HG03103 (cell line): ENCODE measurements at regions not wholly inside any gene's neighbourhood (a gene's known extent, or its start where the extent isn't known, plus 50 kb on each side); places are given as distances from the start of the nearest gene placed in this dataset.

Experiments
- ATAC-seq: cut with Tn5 transposase; IDR thresholded peaks from one replicate; pipeline ENCODE4 v1.9.1; 2021; ENCODE audit warnings: low read depth; ENCODE audit not compliant: unreplicated experiment

DNA sequence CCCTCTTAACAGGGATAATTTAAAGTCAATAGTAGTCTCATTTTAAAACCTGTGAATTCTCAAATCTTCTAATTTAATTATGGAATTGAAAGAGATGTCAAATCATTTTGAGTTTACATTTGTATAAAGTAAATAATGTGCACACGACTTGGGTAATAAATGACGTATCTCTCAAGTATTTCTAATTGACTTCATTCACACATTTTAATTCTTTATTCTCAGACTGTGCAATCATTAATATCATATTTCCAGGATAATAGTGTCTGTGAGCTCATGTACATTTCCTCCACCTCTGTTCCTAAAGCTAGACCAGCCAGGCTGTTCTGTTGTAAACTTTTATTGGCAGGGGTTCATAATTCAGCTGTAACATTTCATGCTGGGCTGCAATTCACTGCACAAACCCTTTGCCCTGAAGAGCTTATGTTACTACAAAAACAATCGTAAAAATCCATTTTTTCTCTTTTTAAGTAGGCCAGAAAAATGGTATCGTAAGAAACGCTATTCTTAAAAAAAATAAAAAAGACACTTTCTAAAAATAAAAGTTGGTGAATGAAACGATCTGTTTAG lies 1103.1 kb upstream of the TENM3 start:
- no peak for ATAC-seq

DNA sequence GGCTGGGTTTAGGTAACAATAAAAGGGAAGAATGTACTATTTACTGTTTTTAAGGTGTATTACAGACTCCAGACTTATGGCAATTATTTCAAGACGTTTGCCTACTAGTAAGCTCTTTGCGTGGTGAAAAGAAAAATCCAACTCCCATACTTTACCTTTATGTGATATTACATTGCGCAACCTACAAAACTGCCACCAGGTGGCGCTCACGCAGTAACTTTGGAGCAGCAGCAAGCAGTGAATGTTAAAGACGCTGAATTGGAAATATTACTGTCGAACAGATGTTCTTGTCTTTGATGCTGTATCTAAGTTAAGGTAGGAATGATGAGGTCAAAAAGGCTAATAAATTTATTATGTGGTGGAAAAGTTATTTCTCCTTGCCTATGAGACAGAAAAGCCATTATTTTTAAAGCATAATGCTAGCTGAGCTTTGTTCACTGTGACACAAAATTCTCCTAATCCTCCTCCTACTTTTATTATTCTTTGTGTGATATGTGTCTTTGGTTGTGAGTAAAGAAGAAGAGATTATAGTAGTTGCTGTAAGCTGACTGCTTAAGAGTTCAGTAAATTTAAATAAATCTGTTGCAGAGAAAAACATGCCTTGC lies 1099.8 kb upstream of the TENM3 start:
- peak; percentile 90 for ATAC-seq

DNA sequence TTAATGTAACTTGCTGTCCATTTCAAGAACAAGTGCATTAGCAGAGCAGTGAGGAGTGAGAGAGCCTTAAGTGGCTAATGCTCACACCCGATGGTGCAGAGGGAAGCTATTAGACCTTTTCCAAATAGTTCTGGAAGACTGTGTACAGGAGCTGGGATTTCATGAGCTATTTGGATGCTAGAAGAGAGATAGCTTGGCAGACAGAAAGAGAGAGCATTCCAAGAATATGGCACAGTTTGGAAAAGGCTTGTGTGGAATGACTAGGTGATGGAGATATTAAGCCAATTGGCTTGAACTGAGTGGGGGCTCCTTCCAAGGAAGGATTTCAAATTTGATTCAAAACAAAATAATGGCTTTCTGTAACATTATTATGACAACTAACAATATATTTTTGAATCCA lies 1097.2 kb upstream of the TENM3 start:
- no peak for ATAC-seq

DNA sequence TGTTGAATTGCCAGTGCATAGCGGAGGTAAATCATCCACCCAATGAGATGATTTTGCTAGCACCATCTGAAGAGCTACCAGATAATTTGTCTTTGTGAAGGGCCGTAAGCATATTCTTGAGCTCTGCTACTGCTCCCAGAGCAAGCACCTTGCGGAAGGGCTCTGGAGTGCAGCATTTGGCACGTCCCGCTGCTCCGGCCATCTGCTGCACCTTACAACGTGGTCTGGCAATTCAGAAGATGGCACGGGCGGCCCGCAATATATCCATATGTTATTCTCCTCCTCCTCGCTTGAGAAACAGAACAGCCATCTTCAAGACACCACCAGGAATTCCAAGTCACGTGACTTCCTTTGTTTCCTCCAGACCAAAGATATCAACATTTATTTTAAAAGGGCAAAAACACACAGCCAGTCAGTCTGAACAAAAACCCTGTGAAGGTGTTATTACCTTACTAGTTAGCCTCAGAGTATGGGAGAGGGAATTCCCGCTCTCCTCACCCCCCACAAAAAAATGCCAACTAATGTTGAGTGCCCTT lies 1095.7 kb upstream of the TENM3 start:
- ATAC-seq: no peak

DNA sequence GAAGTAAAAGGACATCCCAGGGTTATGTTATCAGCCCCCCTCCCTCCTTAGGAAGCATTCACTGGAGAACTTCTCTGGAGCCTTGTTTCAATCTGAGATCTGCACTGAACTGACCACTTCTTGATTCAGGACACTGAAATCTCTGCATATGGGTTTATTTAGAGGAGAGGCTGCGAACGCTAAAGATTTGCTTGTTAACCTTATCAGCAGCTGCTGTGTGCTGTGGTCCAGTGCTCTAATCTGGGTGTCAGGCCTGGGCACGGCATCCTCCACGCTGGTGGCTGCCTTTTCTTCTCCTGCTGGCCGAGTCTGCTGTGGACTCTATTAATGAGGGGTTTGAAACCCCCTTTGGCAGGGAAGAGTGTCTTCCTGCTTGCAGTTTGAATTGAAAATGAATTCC lies 1094.7 kb upstream of the TENM3 start:
- no peak for ATAC-seq

DNA sequence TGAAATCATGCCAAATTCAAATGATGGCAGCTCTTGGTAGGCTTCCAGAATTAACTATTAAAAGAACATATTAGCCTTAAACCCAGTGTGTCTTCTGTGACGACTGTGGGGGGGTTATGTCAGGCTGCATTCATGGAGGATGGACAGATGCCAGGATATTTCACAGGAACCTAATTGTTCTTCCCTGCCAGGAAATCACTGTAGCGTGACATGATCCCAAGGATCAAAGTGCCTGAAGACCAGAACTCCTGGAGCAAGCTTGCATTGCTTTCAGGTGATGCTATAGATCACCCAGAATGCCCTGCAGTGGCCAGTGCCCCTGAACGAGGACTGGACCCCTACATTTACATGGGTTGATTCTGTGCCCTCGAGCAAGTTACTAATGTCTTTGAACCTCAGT lies 1093.0 kb upstream of the TENM3 start:
- ATAC-seq: no peak

DNA sequence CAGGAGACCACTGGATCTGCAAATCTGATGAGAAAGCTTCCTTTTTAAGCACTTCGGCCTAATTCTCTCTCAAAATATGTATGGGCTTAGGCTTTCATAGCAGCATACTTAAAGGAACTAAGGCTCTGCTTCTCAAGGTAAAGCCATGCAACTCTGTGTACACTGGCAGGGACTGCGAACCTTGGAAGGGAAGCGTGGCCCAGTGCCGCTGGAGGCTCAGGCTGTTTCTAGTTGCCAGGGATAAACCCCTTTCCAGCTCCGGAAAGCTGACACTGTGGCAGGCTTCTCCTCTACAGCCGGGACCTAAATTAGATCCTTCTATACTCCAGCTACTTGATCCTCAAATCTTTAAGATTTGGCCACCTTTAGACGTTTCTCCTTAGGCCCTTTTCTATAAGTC lies 1091.3 kb upstream of the TENM3 start:
- ATAC-seq: no peak

DNA sequence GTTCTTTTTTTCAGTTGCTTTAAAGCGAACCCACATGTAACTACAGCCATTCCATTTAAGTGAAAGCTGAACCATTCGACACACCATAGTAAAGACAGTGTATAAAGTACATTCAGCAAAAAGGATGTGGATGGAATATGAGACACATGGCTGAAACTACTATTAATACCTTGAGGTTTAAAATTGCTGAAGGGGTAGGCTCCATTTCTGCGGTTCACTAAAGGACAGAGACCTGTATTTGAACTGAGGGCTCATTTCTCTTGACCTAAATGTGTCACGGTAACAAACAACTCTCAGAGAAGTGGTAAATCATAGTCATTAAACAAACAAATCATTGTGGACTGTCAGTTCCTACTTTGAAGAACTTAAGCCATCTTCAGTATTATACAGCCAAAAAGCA lies 1085.6 kb upstream of the TENM3 start:
- ATAC-seq: no peak

DNA sequence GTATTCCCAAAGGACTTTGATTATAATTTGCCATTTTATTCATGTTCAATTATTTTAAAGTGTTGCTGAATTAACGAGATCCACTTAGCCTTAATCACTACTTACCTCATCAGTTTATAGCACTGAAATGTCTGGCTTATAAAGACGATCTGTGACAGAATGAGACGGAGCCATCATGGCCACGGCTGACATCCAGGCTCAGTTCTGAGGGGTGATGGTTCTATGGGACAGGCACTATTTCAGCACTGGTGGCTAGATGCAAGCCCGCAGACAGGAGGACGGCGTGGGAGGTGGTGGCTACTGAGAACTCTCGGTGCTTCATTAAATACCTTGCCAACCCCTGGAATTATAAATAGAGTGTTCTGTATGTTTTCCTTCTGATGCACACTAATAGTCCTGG lies 1084.2 kb upstream of the TENM3 start:
- no peak for ATAC-seq

DNA sequence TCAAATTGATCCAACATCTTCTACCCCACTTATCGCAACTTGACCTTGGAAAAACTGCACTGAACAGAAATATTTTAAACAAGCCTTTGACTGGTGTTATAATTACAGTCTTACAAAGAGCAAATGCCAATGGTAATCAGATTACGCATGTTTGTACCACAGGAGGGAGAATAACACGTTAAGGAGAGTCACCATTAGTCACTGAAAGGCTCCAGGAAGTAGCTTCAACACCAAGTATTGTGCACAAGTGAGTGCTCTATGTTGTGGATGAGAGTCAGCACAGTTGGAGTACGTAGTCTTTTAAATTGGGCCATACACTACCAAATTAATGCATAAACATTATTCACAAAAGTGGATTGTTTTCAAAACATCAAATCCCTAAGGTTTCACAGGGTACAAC lies 1081.5 kb upstream of the TENM3 start:
- ATAC-seq: no peak

DNA sequence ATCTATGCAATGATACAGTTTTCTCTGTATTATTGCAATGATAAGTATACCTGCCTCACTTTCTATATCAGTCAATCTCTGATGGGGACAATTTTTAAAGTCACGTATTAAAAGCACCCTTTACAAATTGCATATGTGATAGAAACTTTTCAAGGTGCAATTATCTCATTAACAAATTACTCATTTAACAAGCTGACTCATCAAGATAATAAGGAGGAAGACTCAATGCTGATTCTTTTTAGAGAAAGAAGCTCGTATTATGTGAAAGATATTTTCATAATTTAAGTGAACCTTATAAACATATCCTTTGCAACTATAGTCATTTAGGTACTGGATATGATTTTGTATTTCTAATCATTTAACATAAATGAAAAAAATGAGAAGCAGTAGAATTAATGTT lies 1080.9 kb upstream of the TENM3 start:
- no peak for ATAC-seq

DNA sequence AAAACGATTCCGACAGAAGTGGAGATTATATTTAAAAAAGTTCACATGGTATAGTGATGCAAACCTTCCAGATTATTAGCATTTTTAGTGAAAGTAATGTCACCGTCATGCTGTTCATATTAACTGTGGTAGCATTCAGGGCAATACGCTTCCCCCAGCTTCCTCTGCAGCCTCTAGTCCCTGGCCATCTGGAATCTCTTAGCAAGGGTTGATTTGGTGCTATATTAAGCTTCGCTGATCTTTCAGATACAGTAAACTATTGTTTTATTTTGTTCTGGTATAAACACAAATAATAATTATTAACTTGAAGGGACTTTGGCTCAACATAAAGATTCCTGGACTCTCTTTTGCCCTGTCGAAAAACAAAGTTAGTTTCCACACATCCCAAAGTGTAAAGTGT lies 1080.5 kb upstream of the TENM3 start:
- ATAC-seq: no peak

DNA sequence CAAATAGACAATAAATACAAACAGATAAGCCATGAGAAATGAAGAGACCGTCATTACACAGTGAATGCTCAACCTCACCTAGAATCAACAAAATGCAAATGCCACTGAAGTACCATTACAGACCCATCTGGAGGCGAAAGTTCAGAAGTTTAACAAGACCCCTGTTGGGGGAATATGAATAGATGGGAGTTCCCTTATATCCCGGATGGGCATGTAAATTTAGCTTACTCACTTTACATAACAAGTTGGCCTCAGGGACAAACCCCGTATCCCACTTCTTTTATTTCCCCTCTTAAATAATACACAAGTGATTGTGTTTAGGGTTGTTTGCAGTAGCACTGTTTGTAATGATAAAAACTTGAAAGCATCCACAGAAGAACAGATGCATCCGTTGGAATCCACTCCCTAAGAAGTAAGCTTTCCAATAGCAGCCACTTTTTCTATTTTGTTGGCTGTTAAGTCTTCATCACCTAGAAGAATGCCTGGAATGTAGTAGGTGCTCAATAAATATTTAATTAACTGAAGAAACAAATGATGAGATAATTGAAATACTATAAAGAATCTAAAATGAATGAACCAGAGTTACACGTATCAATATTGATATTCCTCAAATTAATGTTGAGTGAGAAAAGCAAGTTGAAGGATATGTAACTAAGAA lies 1076.3 kb upstream of the TENM3 start:
- ATAC-seq: no peak

DNA sequence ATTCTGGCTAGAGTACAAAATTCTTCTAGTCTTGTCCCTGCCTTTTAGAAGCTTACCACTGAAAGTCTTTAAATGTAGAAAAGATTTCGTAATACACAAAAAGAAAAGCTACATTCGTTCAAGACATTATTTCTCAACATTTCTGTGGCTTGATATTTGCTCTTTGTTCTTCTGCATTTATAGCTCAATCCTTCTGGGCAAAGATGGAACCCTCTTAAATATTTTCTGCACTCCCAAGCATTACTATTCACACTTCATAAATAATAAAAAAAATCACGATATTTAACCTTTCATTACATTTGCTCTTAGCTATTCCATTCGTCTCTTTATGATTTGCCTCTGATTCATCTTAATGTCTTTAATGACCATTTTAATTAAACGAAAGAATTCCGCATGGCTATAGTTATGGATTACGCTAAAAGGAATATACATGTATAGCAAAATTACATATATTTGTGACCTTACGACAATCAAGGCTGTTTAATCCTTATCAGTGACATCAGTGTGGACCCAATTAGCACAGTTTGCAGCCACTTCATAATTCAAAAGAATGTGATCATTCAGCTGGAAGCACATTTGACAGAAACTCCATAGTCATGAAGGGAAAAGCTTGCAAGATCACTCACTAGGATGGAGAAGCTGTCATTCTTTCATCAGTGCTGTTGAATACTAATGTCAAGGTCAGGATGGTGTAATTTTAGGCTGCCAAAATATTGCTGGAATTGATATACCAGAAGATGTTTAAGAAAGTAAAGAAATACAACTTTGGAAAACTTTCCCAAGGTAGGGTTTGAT lies 1075.0 kb upstream of the TENM3 start:
- no peak for ATAC-seq

DNA sequence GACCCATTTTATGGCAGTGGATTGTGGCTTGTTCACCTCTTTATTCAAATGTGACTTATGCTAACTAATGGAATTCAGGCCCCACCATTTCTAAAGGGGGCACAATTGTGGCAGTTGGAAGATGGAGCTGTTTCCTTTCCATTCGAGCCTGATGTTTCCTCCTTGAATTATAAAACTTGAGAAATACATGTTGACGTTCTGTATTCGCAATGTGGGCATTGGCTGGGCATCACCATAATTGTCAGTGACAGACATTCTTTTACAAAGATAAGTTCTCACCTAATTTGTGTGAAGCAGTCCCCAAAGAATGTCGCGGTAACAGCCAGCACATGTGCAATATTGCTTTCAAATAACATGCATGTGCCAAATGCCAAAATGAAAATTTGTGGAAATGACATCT lies 1070.2 kb upstream of the TENM3 start:
- no peak for ATAC-seq

DNA sequence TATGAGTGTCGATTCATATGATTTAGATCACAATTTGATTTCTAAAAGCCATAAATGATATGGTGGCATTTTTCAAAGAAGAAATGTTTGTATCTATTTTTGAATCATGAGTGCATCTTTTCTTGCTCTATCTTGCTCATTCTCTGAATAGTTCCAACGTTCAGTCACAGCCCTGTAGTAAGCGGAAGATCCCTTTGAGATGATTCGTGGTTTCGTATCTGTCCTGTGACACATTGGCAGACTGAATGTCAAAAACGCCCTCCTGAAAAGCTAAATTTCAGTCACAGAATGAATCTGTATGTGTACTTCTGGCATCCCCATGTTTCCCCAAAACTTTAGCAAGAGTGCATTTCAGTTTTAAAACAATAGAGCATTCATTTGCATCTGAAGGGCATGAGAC lies 1066.9 kb upstream of the TENM3 start:
- no peak for ATAC-seq

DNA sequence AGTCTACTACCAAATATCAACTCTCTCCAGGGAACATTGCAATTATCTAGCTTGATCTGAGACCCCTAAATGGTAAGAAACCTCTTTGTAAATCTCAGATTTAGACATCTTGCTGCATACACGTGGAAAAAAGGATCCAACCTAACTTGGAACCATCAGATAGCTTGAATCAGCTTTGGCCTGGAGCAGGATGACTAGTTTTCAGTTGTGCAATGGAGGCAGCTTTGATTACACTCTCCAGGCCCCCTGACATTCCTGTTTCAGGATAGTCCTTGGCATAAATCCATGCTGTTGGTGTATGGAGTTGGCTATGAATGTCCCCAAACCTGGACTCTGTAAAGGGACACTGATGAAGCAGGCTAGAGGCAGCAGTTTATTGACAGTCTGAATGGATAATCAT lies 1061.9 kb upstream of the TENM3 start:
- no peak for ATAC-seq

DNA sequence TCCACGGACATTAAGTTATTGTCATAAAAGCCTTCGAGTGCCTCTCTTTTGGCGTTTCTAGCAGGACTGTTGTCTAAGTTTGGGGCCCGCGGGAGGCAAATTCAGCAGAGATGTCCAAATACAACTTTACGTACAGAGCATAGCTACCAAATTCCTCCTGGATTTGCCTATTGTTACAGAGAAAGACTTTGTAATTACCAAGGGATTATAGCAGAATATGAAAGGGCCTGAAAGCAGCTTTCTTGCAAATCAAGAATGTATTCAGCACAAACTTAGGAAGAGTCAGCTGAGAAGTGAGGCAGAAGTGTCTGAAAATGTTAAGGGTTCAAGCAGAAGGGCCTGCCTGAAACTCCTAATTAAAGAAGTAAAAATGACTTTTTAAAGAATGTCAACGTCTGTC lies 1053.5 kb upstream of the TENM3 start:
- no peak for ATAC-seq

DNA sequence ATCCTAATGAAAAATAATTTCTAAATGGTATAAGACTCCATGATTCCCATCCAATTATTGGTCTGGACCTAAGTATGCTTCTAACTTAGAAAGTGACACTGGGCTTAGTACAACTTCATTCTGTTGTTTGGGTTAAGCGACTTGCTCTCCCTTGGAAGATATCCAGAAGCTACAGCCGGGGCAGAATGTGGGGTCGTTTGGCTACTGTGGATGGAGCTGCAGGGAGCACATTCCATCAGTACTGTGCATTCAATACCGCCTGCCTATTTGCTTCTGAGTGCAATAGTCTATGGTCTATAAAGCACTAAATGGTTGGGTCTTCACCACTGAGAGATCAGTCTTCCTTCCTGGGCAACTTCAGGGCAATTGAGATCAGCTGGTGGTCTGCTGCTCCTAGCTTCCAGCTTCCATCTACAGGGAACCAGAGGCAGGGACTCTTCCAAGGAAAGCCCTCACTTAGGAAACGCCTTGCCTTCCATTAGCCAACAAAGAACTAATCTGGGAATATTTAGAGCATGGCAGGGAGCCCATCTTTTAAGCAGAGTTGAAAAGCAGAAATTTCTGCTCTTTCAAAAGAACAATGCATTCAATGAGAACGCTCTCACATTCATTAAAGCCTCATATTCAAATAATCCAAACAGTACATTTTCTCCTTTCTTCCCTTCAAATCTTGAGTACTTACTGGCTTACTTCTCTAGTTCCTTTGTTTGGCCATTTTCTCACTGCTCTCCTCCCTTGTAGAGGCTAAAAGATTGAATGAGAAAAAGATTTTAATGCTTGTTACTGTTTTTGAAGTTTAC lies 1049.9 kb upstream of the TENM3 start:
- no peak for ATAC-seq

DNA sequence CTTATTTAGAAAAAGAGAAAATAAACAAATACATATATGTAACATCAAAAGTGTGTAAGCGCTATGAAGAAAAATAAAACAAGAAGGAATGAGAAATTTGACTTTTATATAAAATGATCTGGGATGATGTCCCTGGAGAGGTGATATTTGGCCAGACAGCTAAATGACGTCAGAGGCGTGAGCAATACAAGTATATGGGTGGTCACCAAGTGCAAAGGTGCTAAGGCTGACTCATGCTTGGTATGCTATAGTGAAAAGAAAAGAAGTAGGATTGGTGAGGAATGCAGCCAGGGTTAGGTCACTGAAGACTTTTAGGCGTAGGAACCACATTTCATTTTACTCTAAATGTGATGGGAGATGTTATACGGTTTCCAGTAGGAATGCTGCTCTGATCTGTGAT lies 1049.1 kb upstream of the TENM3 start:
- ATAC-seq: no peak

DNA sequence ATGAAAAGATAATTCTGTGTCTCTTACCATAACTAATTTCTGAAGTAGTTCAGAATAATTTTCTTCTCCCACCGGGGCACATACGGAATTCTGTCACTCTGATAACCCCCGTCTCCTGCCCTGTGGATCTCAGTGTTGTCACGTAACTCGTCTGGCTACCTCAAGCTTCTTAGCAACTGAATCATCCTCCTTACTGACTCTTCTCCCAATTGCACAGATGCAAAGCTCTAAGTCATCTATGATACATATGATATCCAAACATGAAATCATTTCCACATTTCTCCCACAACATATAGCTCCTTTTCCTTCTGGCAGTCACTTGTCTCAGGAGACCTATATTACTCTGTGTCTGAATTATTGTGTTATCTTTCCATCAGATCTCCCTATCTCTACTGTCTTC lies 1043.1 kb upstream of the TENM3 start:
- no peak for ATAC-seq
